ENCODE measurements at regions not wholly inside any gene's neighbourhood (a gene's known extent, or its start where the extent isn't known, plus 50 kb on each side); places are given as distances from the start of the nearest gene placed in this dataset.

- ChIA-PET POLR2A (no interaction called here), CTCF (no interaction called here)
- DNase-seq (ENCODE audit: extremely low spot score): no peak
- no peak for TF ChIP-seq CTCF (IDR thresholded peaks at IDR 0.05; ENCODE audit: control extremely low read depth, extremely low read depth, low read depth, missing control alignments)
Observed at GRCh38 chr14:97956581-97957340, 1159.6 kb downstream of the VRK1 start.

- ChIA-PET POLR2A (no interaction called here), CTCF (no interaction called here)
- TF ChIP-seq CTCF (IDR thresholded peaks at IDR 0.05; ENCODE audit: control extremely low read depth, extremely low read depth, low read depth, missing control alignments): no peak
- DNase-seq (ENCODE audit: extremely low spot score): no peak
Observed at GRCh38 chr14:97959251-97959650, 1162.1 kb downstream of the VRK1 start.

GRCh38 chr14:97960436-97960835 is 1163.3 kb downstream of the VRK1 start:
- DNase-seq (ENCODE audit: extremely low spot score): no peak
- POLR2A ChIA-PET: no interaction called here
- CTCF ChIA-PET: no interaction called here
- TF ChIP-seq CTCF (IDR thresholded peaks at IDR 0.05; ENCODE audit: control extremely low read depth, extremely low read depth, low read depth, missing control alignments): no peak

- no peak for TF ChIP-seq CTCF (IDR thresholded peaks at IDR 0.05; ENCODE audit: control extremely low read depth, extremely low read depth, low read depth, missing control alignments)
- ChIA-PET POLR2A (no interaction called here), CTCF (no interaction called here)
- no peak for DNase-seq (ENCODE audit: extremely low spot score)
Observed at GRCh38 chr14:97970222-97970621, 1173.0 kb downstream of the VRK1 start.

DNA sequence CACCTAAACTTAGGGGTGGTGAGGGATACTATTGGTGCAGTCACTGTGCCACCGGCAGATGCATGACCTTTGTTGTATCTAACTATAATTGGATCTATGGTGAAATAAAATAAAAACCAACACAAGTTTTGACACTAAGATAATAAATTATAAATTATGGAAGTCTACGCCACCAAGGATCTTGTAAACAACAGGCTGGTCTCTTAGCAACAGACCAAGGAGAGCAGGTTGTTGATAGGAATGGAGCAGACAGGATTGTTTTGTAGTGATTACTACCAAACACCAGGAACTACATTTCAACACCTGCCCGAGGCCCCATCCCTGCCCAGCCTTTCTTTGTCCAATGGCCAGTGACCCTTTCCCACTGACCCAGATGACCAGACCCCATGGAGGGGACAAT is 1178.0 kb downstream of the VRK1 start:
- POLR2A ChIA-PET: no interaction called here
- CTCF ChIA-PET: no interaction called here
- DNase-seq (ENCODE audit: extremely low spot score): no peak
- TF ChIP-seq CTCF (IDR thresholded peaks at IDR 0.05; ENCODE audit: control extremely low read depth, extremely low read depth, low read depth, missing control alignments): no peak

DNA sequence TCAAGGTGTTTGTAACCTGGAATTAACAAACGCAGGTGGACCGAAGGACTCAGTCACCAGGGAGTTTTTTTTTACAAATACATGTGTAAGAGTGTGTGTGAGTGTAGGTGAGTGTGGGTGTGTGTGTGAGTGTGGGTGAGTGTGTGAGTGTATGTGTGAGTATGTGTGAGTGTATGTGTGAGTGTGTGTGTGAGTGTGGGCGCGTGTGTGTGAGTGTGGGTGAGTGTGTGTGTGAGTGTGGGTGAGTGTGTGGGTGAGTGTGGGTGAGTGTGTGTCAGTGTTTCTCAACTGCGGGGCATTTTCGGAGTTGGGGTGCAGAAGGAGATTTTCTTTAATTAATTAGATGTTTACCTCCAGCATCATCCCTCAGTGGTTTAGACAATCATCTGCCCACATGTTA is 1178.8 kb downstream of the VRK1 start:
- ChIA-PET CTCF (no interaction called here), POLR2A (no interaction called here)
- TF ChIP-seq CTCF (IDR thresholded peaks at IDR 0.05; ENCODE audit: control extremely low read depth, extremely low read depth, low read depth, missing control alignments): no peak
- DNase-seq (ENCODE audit: extremely low spot score): no peak
